ENCODE measurements at regions not wholly inside any gene's neighbourhood (a gene's known extent, or its start where the extent isn't known, plus 50 kb on each side); places are given as distances from the start of the nearest gene placed in this dataset.

DNA sequence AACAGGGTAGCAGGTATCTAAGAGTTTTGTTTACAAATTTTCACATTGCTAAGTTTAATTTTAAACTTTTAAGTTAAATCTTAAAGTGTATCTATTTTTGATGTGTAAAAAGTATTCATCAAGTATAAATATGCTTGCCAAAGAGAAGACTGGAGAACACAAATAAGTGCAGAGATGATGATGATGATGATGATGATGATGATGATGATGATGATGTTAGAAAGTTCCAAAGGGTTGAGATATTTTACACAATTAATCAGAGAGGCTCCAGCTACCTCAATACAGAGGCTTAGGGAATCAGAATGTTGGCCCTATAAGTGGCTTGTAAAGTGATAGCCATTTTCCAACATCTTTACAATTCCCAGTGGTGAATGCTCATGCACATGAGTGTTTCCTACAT is 209.0 kb upstream of the NPVF start:
- DNase-seq, result no peak
- no peak overlapping the region for H3K27ac ChIP-seq (ENCODE audit: low read depth in 1 of 2, low read length in 2 of 2)
- no peak for TF ChIP-seq CTCF (IDR thresholded peaks at IDR 0.05)
- POLR2A ChIA-PET, result no interaction called here
- peaks cover 12% of the 10 kb centered on the region for H3K9me3 Mint-ChIP-seq
- peaks cover 9% of the 10 kb centered on the region for H3K27me3 Mint-ChIP-seq
- H3K4me1 Mint-ChIP-seq (ENCODE audit: low read depth), result no peaks in the 10 kb centered on the region
- ATAC-seq (ENCODE audit: poor library complexity), result no peak
- no peaks in the 10 kb centered on the region for H3K27me3 ChIP-seq (ENCODE audit: control insufficient read depth in 1 of 2, insufficient read depth in 2 of 2, low read length in 2 of 2)
- H3K4me3 ChIP-seq (ENCODE audit: low read length), result no peak overlapping the region
- CTCF ChIA-PET, result no interaction called here
- no peak overlapping the region for H3K27ac Mint-ChIP-seq
- no peaks in the 10 kb centered on the region for H3K36me3 ChIP-seq (ENCODE audit: insufficient read depth, low read length)
- intact Hi-C loops (cut with DNase I, micrococcal nuclease), result no loop called here
- H3K4me3 Mint-ChIP-seq, result no peak overlapping the region
- no peaks in the 10 kb centered on the region for H3K4me1 ChIP-seq (ENCODE audit: insufficient read depth, low read length)
- H3K36me3 Mint-ChIP-seq (ENCODE audit: low read depth), result no peaks in the 10 kb centered on the region
- H3K9me3 ChIP-seq (ENCODE audit: control insufficient read depth in 1 of 2, insufficient read depth in 1 of 2, low read length in 2 of 2), result peaks cover 0 to 11% of the 10 kb centered on the region in 2 experiments

- Histone ChIP-seq H3K9me3 (ENCODE audit: control insufficient read depth in 1 of 2, insufficient read depth in 1 of 2, low read length in 2 of 2) (peaks cover 3 to 20% of the 10 kb centered on the region in 2 experiments), H3K36me3 (ENCODE audit: insufficient read depth, low read length) (no peaks in the 10 kb centered on the region), H3K27me3 (ENCODE audit: control insufficient read depth in 1 of 2, insufficient read depth in 2 of 2, low read length in 2 of 2) (no peaks in the 10 kb centered on the region), H3K4me3 (ENCODE audit: low read length) (no peak overlapping the region), H3K27ac (ENCODE audit: low read depth in 1 of 2, low read length in 2 of 2) (no peak overlapping the region), H3K4me1 (ENCODE audit: insufficient read depth, low read length) (no peaks in the 10 kb centered on the region)
- Mint-ChIP-seq H3K36me3 (ENCODE audit: low read depth) (peaks cover 3% of the 10 kb centered on the region), H3K4me3 (no peak overlapping the region), H3K27ac (no peak overlapping the region), H3K4me1 (ENCODE audit: low read depth) (no peaks in the 10 kb centered on the region), H3K9me3 (peaks cover 18% of the 10 kb centered on the region), H3K27me3 (peaks cover 10% of the 10 kb centered on the region)
- ChIA-PET CTCF (no interaction called here), POLR2A (no interaction called here)
- intact Hi-C loops (cut with DNase I, micrococcal nuclease), result no loop called here
- DNase-seq, result no peak
- TF ChIP-seq CTCF (IDR thresholded peaks at IDR 0.05), result no peak
- ATAC-seq (ENCODE audit: poor library complexity), result no peak
Measured at GRCh38 chr7:25444991-25445390, 216.7 kb upstream of the NPVF start.

- Mint-ChIP-seq H3K9me3 (peaks cover 3% of the 10 kb centered on the region), H3K27me3 (peaks cover 10% of the 10 kb centered on the region), H3K4me1 (ENCODE audit: low read depth) (no peaks in the 10 kb centered on the region), H3K36me3 (ENCODE audit: low read depth) (peaks cover 3% of the 10 kb centered on the region), H3K27ac (no peak overlapping the region), H3K4me3 (no peak overlapping the region)
- H3K27ac ChIP-seq (ENCODE audit: low read depth in 1 of 2, low read length in 2 of 2), result no peak overlapping the region
- TF ChIP-seq CTCF (IDR thresholded peaks at IDR 0.05), result no peak
- no peaks in the 10 kb centered on the region for H3K27me3 ChIP-seq (ENCODE audit: control insufficient read depth in 1 of 2, insufficient read depth in 2 of 2, low read length in 2 of 2)
- DNase-seq, result no peak
- peaks cover 3% of the 10 kb centered on the region in 2 experiments for H3K9me3 ChIP-seq (ENCODE audit: control insufficient read depth in 1 of 2, insufficient read depth in 1 of 2, low read length in 2 of 2)
- ChIA-PET CTCF (no interaction called here), POLR2A (no interaction called here)
- no peaks in the 10 kb centered on the region for H3K4me1 ChIP-seq (ENCODE audit: insufficient read depth, low read length)
- no peak for ATAC-seq (ENCODE audit: poor library complexity)
- no peak overlapping the region for H3K4me3 ChIP-seq (ENCODE audit: low read length)
- no peaks in the 10 kb centered on the region for H3K36me3 ChIP-seq (ENCODE audit: insufficient read depth, low read length)
- intact Hi-C loops (cut with DNase I, micrococcal nuclease), result no loop called here
Measured at GRCh38 chr7:25448301-25448700, 220.0 kb upstream of the NPVF start.
